H1 (cell line): ENCODE measurements at regions not wholly inside any gene's neighbourhood (a gene's known extent, or its start where the extent isn't known, plus 50 kb on each side); places are given as distances from the start of the nearest gene placed in this dataset.

Experiments used
- CTCF ChIA-PET: fragments of 300-600 bp; sonication (Branson Sonifier 250); formaldehyde crosslinking; loops from one replicate; lab custom pipeline; 2021; ENCODE audit not compliant: partially characterized antibody; lab: Charles Lee
- POLR2A ChIA-PET: fragments of 300-600 bp; sonication (Branson Sonifier 250); formaldehyde crosslinking; loops from one replicate; lab custom pipeline; 2021; ENCODE audit warnings: inconsistent platforms; ENCODE audit not compliant: partially characterized antibody; lab: Charles Lee
- DNase-seq, 2 experiments: peaks; one replicate each; pipeline versions ENCODE4 v3.0.0 to v3.0.0-alpha.2; 2010 to 2022; ENCODE audit warnings: low spot score in 2 of 2, low read depth in 1 of 2, mixed read lengths in 1 of 2
- FAIRE-seq: peaks from 2 replicates; lab custom pipeline; 2011; peaks lifted over from hg19 to GRCh38; lab: Jason Lieb, UNC
- H2AFZ ChIP-seq: 2 replicates; pipeline ENCODE4 v1.8.1; 2012; ENCODE audit warnings: low read length, inconsistent platforms
- H2AK5ac ChIP-seq: 2 replicates; pipeline ENCODE4 v1.6.1; 2013; ENCODE audit warnings: low read depth, low read length
- H2BK120ac ChIP-seq: replicated peaks from 2 replicates; pipeline ENCODE3; 2013; ENCODE audit warnings: low read depth, low read length, inconsistent platforms
- H2BK12ac ChIP-seq: 2 replicates; pipeline ENCODE4 v1.6.1; 2013; ENCODE audit warnings: low read depth, low read length
- H2BK15ac ChIP-seq: 2 replicates; pipeline ENCODE4 v1.6.1; 2013; ENCODE audit warnings: low read length
- H2BK20ac ChIP-seq: 2 replicates; pipeline ENCODE4 v1.6.1; 2013; ENCODE audit warnings: low read length
- H2BK5ac ChIP-seq: 2 replicates; pipeline ENCODE4 v1.6.1; 2013; ENCODE audit warnings: low read depth, low read length
- H3K14ac ChIP-seq: 2 replicates; pipeline ENCODE4 v1.6.1; 2013; ENCODE audit warnings: inconsistent platforms; ENCODE audit not compliant: insufficient read length
- H3K18ac ChIP-seq: 2 replicates; pipeline ENCODE4 v1.6.1; 2013; ENCODE audit warnings: low read length; ENCODE audit errors: extremely low read depth
- H3K23ac ChIP-seq: 2 replicates; pipeline ENCODE4 v1.6.1; 2013; ENCODE audit warnings: inconsistent platforms; ENCODE audit not compliant: insufficient read length
- H3K23me2 ChIP-seq: 2 replicates; pipeline ENCODE4 v1.6.1; 2013; ENCODE audit warnings: low read depth, low read length
- H3K27ac ChIP-seq: 2 replicates; pipeline ENCODE4 v1.6.1; 2011; ENCODE audit warnings: low read depth, low read length, inconsistent platforms
- H3K27me3 ChIP-seq, 4 experiments: replicated peaks in 1 of 4; 1 replicate in 1 of 4; 2 replicates in 3 of 4; pipeline versions ENCODE4 v1.6.1 to v1.8.1; 2011 to 2013; ENCODE audit warnings: low read length in 3 of 4, mild to moderate bottlenecking in 3 of 4, inconsistent platforms in 2 of 4, mixed read lengths in 2 of 4, moderate library complexity in 1 of 4; ENCODE audit not compliant: control insufficient read depth in 3 of 4, insufficient read depth in 3 of 4; ENCODE audit errors: extremely low read depth in 1 of 4
- H3K36me3 ChIP-seq, 4 experiments: 2 replicates each; pipeline versions ENCODE4 v1.6.1 to v1.8.1; 2011 to 2013; ENCODE audit warnings: mild to moderate bottlenecking in 4 of 4, low read length in 3 of 4, moderate library complexity in 2 of 4, control low read depth in 1 of 4, inconsistent platforms in 1 of 4; ENCODE audit not compliant: insufficient read depth in 4 of 4, control insufficient read depth in 2 of 4
- H3K4ac ChIP-seq: replicated peaks from 2 replicates; pipeline ENCODE3; 2013; ENCODE audit warnings: low read length, low read depth, mixed read lengths, inconsistent platforms; ENCODE audit not compliant: insufficient read length
- H3K4me1 ChIP-seq, 4 experiments: replicated peaks in 1 of 4; 1 replicate in 1 of 4; 2 replicates in 3 of 4; pipeline versions ENCODE4 v1.6.1 to v1.8.1; 2011 to 2013; ENCODE audit warnings: low read length in 3 of 4, inconsistent platforms in 2 of 4, mixed read lengths in 1 of 4; ENCODE audit not compliant: insufficient read depth in 4 of 4, control insufficient read depth in 3 of 4
- H3K4me2 ChIP-seq, 2 experiments: 2 replicates each; pipeline versions ENCODE4 v1.6.1 to v1.8.1; 2011 to 2013; ENCODE audit warnings: low read depth in 2 of 2, low read length in 2 of 2, control low read depth in 1 of 2, inconsistent platforms in 1 of 2, mild to moderate bottlenecking in 1 of 2; ENCODE audit not compliant: insufficient read depth in 1 of 2
- H3K4me3 ChIP-seq, 4 experiments: fragments of 200-600, 300-600 bp in 1 of 4; sonication (generic), shearing (Covaris generic), sonication (Bioruptor Twin) in 1 of 4; 2 replicates each; pipeline versions ENCODE4 v1.5.1 to v1.8.1; 2011 to 2016; ENCODE audit warnings: low read length in 4 of 4, low read depth in 3 of 4, control low read depth in 2 of 4, inconsistent platforms in 2 of 4, mild to moderate bottlenecking in 2 of 4, mixed read lengths in 1 of 4, moderate library complexity in 1 of 4; ENCODE audit not compliant: insufficient read depth in 2 of 4; ENCODE audit errors: extremely low read depth in 1 of 4
- H3K56ac ChIP-seq: replicated peaks from 2 replicates; pipeline ENCODE3; 2013; ENCODE audit warnings: low read depth, mild to moderate bottlenecking, mixed read lengths, low read length, inconsistent platforms; ENCODE audit not compliant: insufficient read length
- H3K79me1 ChIP-seq: 2 replicates; pipeline ENCODE4 v1.6.1; 2013; ENCODE audit warnings: low read depth, low read length, control low read depth
- H3K79me2 ChIP-seq, 2 experiments: 2 replicates each; pipeline versions ENCODE4 v1.6.1 to v1.8.1; 2012 to 2013; ENCODE audit warnings: low read length in 2 of 2, mild to moderate bottlenecking in 2 of 2, inconsistent platforms in 1 of 2; ENCODE audit not compliant: insufficient read depth in 2 of 2, control insufficient read depth in 1 of 2
- H3K9ac ChIP-seq, 4 experiments: replicated peaks in 1 of 4; 1 replicate in 1 of 4; 2 replicates in 3 of 4; pipeline versions ENCODE4 v1.6.1 to v1.8.1; 2011 to 2013; ENCODE audit warnings: low read depth in 3 of 4, low read length in 3 of 4, control low read depth in 2 of 4, mild to moderate bottlenecking in 2 of 4, moderate library complexity in 2 of 4, inconsistent platforms in 1 of 4; ENCODE audit errors: extremely low read depth in 1 of 4
- H3K9me3 ChIP-seq, 2 experiments: 2 replicates each; pipeline versions ENCODE4 v1.6.1 to v1.8.1; 2012 to 2013; ENCODE audit warnings: mild to moderate bottlenecking in 2 of 2, moderate library complexity in 2 of 2, control low read depth in 1 of 2, inconsistent platforms in 1 of 2, low read depth in 1 of 2, low read length in 1 of 2, mixed read lengths in 1 of 2; ENCODE audit not compliant: insufficient read depth in 2 of 2
- H4K20me1 ChIP-seq, 2 experiments: replicated peaks in 1 of 2; 2 replicates each; pipeline versions ENCODE3 to v1.8.1; 2011 to 2013; ENCODE audit warnings: inconsistent platforms in 2 of 2, low read length in 2 of 2, mild to moderate bottlenecking in 1 of 2; ENCODE audit not compliant: insufficient read depth in 2 of 2, control insufficient read depth in 1 of 2
- H4K5ac ChIP-seq: 2 replicates; pipeline ENCODE4 v1.6.1; 2013; ENCODE audit warnings: low read length, low read depth, mixed read lengths, inconsistent platforms; ENCODE audit not compliant: insufficient read length
- H4K8ac ChIP-seq: 2 replicates; pipeline ENCODE4 v1.8.0; 2013; ENCODE audit warnings: mild to moderate bottlenecking, moderate library complexity, low read length, inconsistent platforms; ENCODE audit not compliant: insufficient read depth; ENCODE audit errors: extremely low read depth
- H4K91ac ChIP-seq: replicated peaks from 2 replicates; pipeline ENCODE3; 2013; ENCODE audit warnings: low read length, mixed read lengths, inconsistent platforms; ENCODE audit not compliant: insufficient read length
- ASH2L ChIP-seq: fragments of 200-600, 300-600 bp; sonication (generic); IDR thresholded peaks from one replicate; pipeline ENCODE4 v1.7.1; 2017; ENCODE audit warnings: low read length
- CTCF ChIP-seq, 3 experiments: IDR thresholded peaks; 1 replicate in 2 of 3; 2 replicates in 1 of 3; pipeline versions ENCODE4 v1.5.1 to v1.6.1; 2011; ENCODE audit warnings: low read length in 3 of 3, mild to moderate bottlenecking in 3 of 3, inconsistent platforms in 2 of 3, low read depth in 1 of 3, moderate library complexity in 1 of 3; ENCODE audit not compliant: insufficient read depth in 1 of 3; ENCODE audit errors: control extremely low read depth in 1 of 3
- FOSL1 ChIP-seq: IDR thresholded peaks from 2 replicates; pipeline ENCODE4 v1.6.1; 2011; ENCODE audit warnings: mild to moderate bottlenecking, low read depth, low read length, moderate library complexity; ENCODE audit not compliant: insufficient read depth
- HDAC6 ChIP-seq: IDR thresholded peaks from one replicate; pipeline ENCODE4 v1.7.1; 2012; ENCODE audit warnings: low read depth, mild to moderate bottlenecking, inconsistent platforms, low read length, moderate library complexity
- KDM5A ChIP-seq: fragments of 200-600 bp; IDR thresholded peaks from 2 replicates; pipeline ENCODE4 v1.7.1; 2012; ENCODE audit warnings: mild to moderate bottlenecking, low read length, inconsistent platforms, mixed read lengths
- MAX ChIP-seq: IDR thresholded peaks from 2 replicates; pipeline ENCODE4 v1.6.1; 2012; ENCODE audit warnings: inconsistent platforms
- NANOG ChIP-seq: IDR thresholded peaks from 2 replicates; pipeline ENCODE4 v1.6.1; 2011; ENCODE audit warnings: low read length, low read depth, mild to moderate bottlenecking, inconsistent platforms; ENCODE audit not compliant: insufficient read depth, poor library complexity, severe bottlenecking
- RFX5 ChIP-seq: IDR thresholded peaks from 2 replicates; pipeline ENCODE4 v1.6.1; 2011; ENCODE audit warnings: low read depth, low read length, improper control_type of control experiment, borderline replicate concordance
- SAP30 ChIP-seq: fragments of 300-600 bp; sonication (generic); IDR thresholded peaks from 2 replicates; pipeline ENCODE4 v1.7.1; 2012; ENCODE audit warnings: low read length, moderate library complexity, mild to moderate bottlenecking, inconsistent platforms; ENCODE audit not compliant: insufficient read depth, insufficient replicate concordance
- SP1 ChIP-seq: IDR thresholded peaks from 2 replicates; pipeline ENCODE4 v1.6.1; 2011; ENCODE audit warnings: low read depth, low read length
- YY1 ChIP-seq: IDR thresholded peaks from 2 replicates; pipeline ENCODE4 v1.6.1; 2011; ENCODE audit warnings: low read depth, mild to moderate bottlenecking, low read length
- WGBS, 2 experiments: shearing (Covaris generic) in 1 of 2; methylation state at CpG; one replicate each; pipeline versions ENCODE4 v1.1.6 to v1.1.7; 2013 to 2015; ENCODE audit warnings: low lambda C conversion rate in 2 of 2, mixed read lengths in 2 of 2, inconsistent platforms in 1 of 2, low coverage in 1 of 2, missing lambda C conversion rate in 1 of 2; ENCODE audit not compliant: insufficient replicate concordance in 2 of 2, insufficient coverage in 1 of 2, insufficient read length in 1 of 2; ENCODE audit errors: extremely low coverage in 1 of 2, missing lambda C conversion rate in 1 of 2; 5-methylcytosine and 5-hydroxymethylcytosine counted together

- no peak overlapping the region for H3K4ac ChIP-seq
- H3K56ac ChIP-seq: no peak overlapping the region
- H2BK120ac ChIP-seq: no peak overlapping the region
- no peak overlapping the region for H4K5ac ChIP-seq
- H2BK12ac ChIP-seq: no peak overlapping the region
- no peak overlapping the region for H3K27ac ChIP-seq
- ChIA-PET CTCF (no interaction called here), POLR2A (no interaction called here)
- TF ChIP-seq YY1 (no peak), FOSL1 (no peak), SAP30 (no peak), MAX (no peak), RFX5 (no peak), ASH2L (no peak), NANOG (no peak), SP1 (no peak), CTCF (IDR thresholded peaks at IDR 0.05; ENCODE audit: control extremely low read depth in 1 of 3, insufficient read depth in 1 of 3, low read depth in 1 of 3, low read length in 3 of 3) (no peak), HDAC6 (no peak), KDM5A (no peak)
- DNase-seq (no peak), FAIRE-seq (no peak)
- H3K79me2 ChIP-seq: no peaks in the 10 kb centered on the region
- no peaks in the 10 kb centered on the region for H3K4me1 ChIP-seq
- peaks cover 4 to 77% of the 10 kb centered on the region in 2 experiments; a peak in 3 of 4 replicates for H3K9me3 ChIP-seq
- no peaks in the 10 kb centered on the region for H3K27me3 ChIP-seq
- H3K23ac ChIP-seq: no peak overlapping the region
- H2BK20ac ChIP-seq: no peak overlapping the region
- no peaks in the 10 kb centered on the region for H3K36me3 ChIP-seq
- no peak overlapping the region for H3K14ac ChIP-seq
- H2BK5ac ChIP-seq: no peak overlapping the region
- H2AK5ac ChIP-seq: no peak overlapping the region
- H4K91ac ChIP-seq: no peak overlapping the region
- no peak overlapping the region for H3K4me2 ChIP-seq
- no peaks in the 10 kb centered on the region for H4K20me1 ChIP-seq
- no peak overlapping the region for H3K4me3 ChIP-seq
- 58% methylated on average over 3 of the region's 3 CpGs; no CpG with 5 or more reads in 1 of the 2 experiments for WGBS, 2 experiments
- H2BK15ac ChIP-seq: no peak overlapping the region
- no peak overlapping the region for H4K8ac ChIP-seq
- no peak overlapping the region for H3K18ac ChIP-seq
- no peak overlapping the region for H2AFZ ChIP-seq
- H3K9ac ChIP-seq: no peak overlapping the region
- no peaks in the 10 kb centered on the region for H3K79me1 ChIP-seq
- no peaks in the 10 kb centered on the region for H3K23me2 ChIP-seq
Measured at GRCh38 chrY:8594657-8595056, 742.6 kb upstream of the TSPY4 start.
